ENCODE measurements at regions not wholly inside any gene's neighbourhood (a gene's known extent, or its start where the extent isn't known, plus 50 kb on each side); places are given as distances from the start of the nearest gene placed in this dataset.

DNA sequence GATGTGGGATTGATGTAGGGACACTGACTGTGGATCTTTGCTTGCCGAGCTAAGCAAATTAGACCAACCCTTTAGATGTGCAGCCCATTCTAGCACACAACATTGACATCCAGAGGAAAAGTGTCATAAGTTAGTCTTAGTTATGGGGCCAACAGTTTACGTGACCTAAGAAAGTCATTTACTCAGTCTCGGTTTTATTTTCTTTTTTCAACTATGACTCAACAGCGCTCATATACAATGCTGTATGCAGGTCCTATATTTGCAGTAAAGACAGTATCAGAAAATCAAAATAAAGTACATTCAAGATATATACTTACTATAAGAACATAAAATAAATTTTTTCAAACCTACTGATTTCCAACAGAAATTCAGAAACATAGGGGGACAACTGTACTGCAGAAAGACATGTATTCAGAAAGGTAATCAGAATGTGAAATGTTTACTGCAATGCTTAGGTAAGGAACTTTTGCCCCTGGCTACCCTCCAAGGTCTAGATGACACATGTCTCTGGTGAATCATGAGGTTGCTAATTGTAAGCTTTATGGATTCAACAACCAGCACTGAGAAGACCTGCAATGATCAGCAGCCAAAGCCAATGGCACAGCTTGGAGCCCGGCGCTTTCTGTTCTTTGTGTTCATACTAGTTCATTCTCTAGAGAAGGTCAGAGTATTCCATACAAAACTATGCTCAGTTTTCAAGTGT, 317.5 kb upstream of the CNTN6 start:
- Mint-ChIP-seq H3K9me3 (peaks cover 98% of the 10 kb centered on the region), H3K27me3 (ENCODE audit: insufficient read depth, low read depth, poor library complexity) (no peaks in the 10 kb centered on the region)
- H3K79me2 ChIP-seq (replicated peaks; ENCODE audit: insufficient read depth), result no peaks in the 10 kb centered on the region

More for the DNA sequence above, 317.5 kb upstream of the CNTN6 start:
- Histone ChIP-seq H2AFZ (no peak overlapping the region), H3K4me1 (ENCODE audit: insufficient read depth) (no peaks in the 10 kb centered on the region), H3K4me3 (no peak overlapping the region), H3K9me2 (ENCODE audit: insufficient read depth) (no peaks in the 10 kb centered on the region; the same call in 1 of the 2 replicates), H3K36me3 (ENCODE audit: insufficient read depth) (no peaks in the 10 kb centered on the region), H3F3A (replicated peaks; ENCODE audit: low read depth) (no peaks in the 10 kb centered on the region), H3K27ac (ENCODE audit: low read depth) (no peak overlapping the region), H4K20me1 (replicated peaks; ENCODE audit: insufficient read depth) (no peaks in the 10 kb centered on the region), H3K4me2 (no peak overlapping the region), H3K27me3 (ENCODE audit: insufficient read depth) (no peaks in the 10 kb centered on the region)
- H3K27ac Mint-ChIP-seq, result no peak overlapping the region
- ATAC-seq (no peak), DNase-seq (ENCODE audit: low spot score) (no peak)
- no peak for TF ChIP-seq NANOG (IDR thresholded peaks at IDR 0.05; ENCODE audit: borderline replicate concordance)
- no peak for TF ChIP-seq JUNB (IDR thresholded peaks at IDR 0.05; ENCODE audit: unreplicated experiment)
- TF ChIP-seq, protein P1, sequence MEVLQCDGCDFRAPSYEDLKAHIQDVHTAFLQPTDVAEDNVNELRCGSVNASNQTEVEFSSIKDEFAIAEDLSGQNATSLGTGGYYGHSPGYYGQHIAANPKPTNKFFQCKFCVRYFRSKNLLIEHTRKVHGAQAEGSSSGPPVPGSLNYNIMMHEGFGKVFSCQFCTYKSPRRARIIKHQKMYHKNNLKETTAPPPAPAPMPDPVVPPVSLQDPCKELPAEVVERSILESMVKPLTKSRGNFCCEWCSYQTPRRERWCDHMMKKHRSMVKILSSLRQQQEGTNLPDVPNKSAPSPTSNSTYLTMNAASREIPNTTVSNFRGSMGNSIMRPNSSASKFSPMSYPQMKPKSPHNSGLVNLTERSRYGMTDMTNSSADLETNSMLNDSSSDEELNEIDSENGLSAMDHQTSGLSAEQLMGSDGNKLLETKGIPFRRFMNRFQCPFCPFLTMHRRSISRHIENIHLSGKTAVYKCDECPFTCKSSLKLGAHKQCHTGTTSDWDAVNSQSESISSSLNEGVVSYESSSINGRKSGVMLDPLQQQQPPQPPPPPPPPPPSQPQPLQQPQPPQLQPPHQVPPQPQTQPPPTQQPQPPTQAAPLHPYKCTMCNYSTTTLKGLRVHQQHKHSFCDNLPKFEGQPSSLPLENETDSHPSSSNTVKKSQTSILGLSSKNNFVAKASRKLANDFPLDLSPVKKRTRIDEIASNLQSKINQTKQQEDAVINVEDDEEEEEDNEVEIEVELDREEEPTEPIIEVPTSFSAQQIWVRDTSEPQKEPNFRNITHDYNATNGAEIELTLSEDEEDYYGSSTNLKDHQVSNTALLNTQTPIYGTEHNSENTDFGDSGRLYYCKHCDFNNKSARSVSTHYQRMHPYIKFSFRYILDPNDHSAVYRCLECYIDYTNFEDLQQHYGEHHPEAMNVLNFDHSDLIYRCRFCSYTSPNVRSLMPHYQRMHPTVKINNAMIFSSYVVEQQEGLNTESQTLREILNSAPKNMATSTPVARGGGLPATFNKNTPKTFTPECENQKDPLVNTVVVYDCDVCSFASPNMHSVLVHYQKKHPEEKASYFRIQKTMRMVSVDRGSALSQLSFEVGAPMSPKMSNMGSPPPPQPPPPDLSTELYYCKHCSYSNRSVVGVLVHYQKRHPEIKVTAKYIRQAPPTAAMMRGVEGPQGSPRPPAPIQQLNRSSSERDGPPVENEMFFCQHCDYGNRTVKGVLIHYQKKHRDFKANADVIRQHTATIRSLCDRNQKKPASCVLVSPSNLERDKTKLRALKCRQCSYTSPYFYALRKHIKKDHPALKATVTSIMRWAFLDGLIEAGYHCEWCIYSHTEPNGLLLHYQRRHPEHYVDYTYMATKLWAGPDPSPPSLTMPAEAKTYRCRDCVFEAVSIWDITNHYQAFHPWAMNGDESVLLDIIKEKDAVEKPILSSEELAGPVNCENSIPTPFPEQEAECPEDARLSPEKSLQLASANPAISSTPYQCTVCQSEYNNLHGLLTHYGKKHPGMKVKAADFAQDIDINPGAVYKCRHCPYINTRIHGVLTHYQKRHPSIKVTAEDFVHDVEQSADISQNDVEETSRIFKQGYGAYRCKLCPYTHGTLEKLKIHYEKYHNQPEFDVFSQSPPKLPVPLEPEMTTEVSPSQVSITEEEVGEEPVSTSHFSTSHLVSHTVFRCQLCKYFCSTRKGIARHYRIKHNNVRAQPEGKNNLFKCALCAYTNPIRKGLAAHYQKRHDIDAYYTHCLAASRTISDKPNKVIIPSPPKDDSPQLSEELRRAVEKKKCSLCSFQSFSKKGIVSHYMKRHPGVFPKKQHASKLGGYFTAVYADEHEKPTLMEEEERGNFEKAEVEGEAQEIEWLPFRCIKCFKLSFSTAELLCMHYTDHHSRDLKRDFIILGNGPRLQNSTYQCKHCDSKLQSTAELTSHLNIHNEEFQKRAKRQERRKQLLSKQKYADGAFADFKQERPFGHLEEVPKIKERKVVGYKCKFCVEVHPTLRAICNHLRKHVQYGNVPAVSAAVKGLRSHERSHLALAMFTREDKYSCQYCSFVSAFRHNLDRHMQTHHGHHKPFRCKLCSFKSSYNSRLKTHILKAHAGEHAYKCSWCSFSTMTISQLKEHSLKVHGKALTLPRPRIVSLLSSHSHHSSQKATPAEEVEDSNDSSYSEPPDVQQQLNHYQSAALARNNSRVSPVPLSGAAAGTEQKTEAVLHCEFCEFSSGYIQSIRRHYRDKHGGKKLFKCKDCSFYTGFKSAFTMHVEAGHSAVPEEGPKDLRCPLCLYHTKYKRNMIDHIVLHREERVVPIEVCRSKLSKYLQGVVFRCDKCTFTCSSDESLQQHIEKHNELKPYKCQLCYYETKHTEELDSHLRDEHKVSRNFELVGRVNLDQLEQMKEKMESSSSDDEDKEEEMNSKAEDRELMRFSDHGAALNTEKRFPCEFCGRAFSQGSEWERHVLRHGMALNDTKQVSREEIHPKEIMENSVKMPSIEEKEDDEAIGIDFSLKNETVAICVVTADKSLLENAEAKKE (CRISPR knock-in tag; IDR thresholded peaks at IDR 0.05), result no peak
- no peaks in the 10 kb centered on the region for H3K4me1 Mint-ChIP-seq
- H3K36me3 Mint-ChIP-seq (ENCODE audit: low read depth), result peaks cover 15% of the 10 kb centered on the region; the same call in 2 of the 3 replicates
- no peak overlapping the region for H3K4me3 Mint-ChIP-seq

All from GM23338 (cell line).